ENCODE measurements at regions not wholly inside any gene's neighbourhood (a gene's known extent, or its start where the extent isn't known, plus 50 kb on each side); places are given as distances from the start of the nearest gene placed in this dataset.

GRCh38 chr1:9427388-9427787 lies 111.9 kb upstream of the SLC25A33 start:
- H4K20me1 ChIP-seq (ENCODE audit: insufficient read depth) = no peaks in the 10 kb centered on the region
- H3K4me3 ChIP-seq (IDR thresholded peaks at IDR 0.05; ENCODE audit: insufficient read depth, low read depth, low read length) = no peak overlapping the region
- H3K27ac ChIP-seq = peak overlapping the region; percentile 90
- H3K4me1 ChIP-seq (ENCODE audit: low read depth, poor library complexity, severe bottlenecking) = peaks cover 65% of the 10 kb centered on the region
- no peaks in the 10 kb centered on the region for H3K27me3 ChIP-seq (ENCODE audit: insufficient read depth, low read depth)
- no peak for TF ChIP-seq CTCF (conservative IDR thresholded peaks at IDR 0.05; ENCODE audit: low read depth, low read length)
- H3K4me2 ChIP-seq = peak overlapping the region; percentile 87
- peak overlapping the region; percentile 44; the same call in 1 of the 2 replicates for H3K9ac ChIP-seq
- no peak overlapping the region for H2AFZ ChIP-seq (ENCODE audit: low read depth)
- H3K36me3 ChIP-seq (ENCODE audit: insufficient read depth) = no peaks in the 10 kb centered on the region
- H3K79me2 ChIP-seq (ENCODE audit: insufficient read depth, low read depth) = no peaks in the 10 kb centered on the region

DNA sequence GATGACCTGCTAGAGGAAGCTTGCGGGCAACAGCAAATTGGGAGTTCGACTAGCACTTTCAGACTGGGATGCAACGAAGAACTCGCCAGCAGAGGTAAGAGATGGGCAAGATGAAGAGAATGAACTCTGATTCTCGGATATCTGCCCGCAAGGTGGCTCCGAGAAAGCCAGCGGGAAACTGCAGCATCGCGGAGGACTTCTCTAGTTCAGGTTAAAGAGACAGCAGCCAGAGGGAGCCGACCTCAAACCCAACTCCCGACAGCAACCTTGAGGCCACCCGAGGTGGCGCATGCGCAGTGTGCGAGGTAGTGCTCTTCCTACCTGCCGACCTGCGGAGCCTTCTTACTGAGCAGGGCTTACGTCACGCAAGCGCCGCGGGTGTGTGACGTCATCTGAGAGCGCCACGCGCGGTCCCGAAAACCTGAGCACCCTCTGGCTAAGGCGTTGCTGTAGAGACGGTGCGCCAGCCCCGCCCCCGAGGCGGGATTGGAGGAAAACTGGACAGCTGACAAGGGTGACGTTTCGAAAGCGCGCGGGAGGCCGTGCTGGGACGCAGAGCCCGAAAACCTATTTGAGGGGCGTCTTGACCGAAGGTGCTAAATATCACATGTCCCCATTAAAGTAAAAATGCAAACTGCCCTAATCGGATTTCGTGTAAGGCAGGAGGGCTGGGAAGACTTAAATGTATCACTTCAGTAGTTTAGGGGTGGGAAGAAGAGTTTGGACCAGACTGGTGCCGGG lies 110.5 kb upstream of the SLC25A33 start:
- no peaks in the 10 kb centered on the region for H4K20me1 ChIP-seq (ENCODE audit: insufficient read depth)
- H3K27me3 ChIP-seq (ENCODE audit: insufficient read depth, low read depth) = no peaks in the 10 kb centered on the region
- peak overlapping the region; percentile 16; the same call in 1 of the 2 replicates for H3K9ac ChIP-seq
- H3K36me3 ChIP-seq (ENCODE audit: insufficient read depth) = no peaks in the 10 kb centered on the region
- TF ChIP-seq CTCF (conservative IDR thresholded peaks at IDR 0.05; ENCODE audit: low read depth, low read length) = no peak
- no peaks in the 10 kb centered on the region for H3K79me2 ChIP-seq (ENCODE audit: insufficient read depth, low read depth)
- H3K4me1 ChIP-seq (ENCODE audit: low read depth, poor library complexity, severe bottlenecking) = peaks cover 53% of the 10 kb centered on the region
- H3K27ac ChIP-seq = peak overlapping the region; percentile 90
- H2AFZ ChIP-seq (ENCODE audit: low read depth) = peak overlapping the region; percentile 56
- peak overlapping the region; percentile 87 for H3K4me2 ChIP-seq
- H3K4me3 ChIP-seq (IDR thresholded peaks at IDR 0.05; ENCODE audit: insufficient read depth, low read depth, low read length) = peak overlapping the region; percentile 95

DNA sequence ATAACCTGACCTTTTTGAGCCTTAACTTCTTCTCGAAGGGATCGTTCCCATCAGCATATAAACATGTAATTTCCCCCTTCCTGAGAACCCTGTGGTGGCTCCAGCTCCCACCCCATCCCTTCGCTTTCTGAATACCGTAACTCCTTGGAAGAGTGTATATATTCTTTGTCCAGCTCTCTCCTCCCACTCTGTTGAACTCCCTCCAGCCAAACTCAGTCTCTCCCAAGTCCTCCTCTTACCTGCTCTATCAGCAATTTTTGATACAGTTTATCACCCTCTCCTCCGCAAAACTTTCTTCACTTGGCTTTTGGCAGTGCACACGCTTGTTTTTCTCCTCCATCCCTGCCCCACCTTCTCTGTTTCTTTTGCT lies 109.9 kb upstream of the SLC25A33 start:
- Histone ChIP-seq H3K27me3 (ENCODE audit: insufficient read depth, low read depth) (no peaks in the 10 kb centered on the region), H3K27ac (peak overlapping the region; percentile 12; the same call in 1 of the 2 replicates), H3K4me2 (peak overlapping the region; percentile 66), H3K36me3 (ENCODE audit: insufficient read depth) (no peaks in the 10 kb centered on the region), H3K4me3 (IDR thresholded peaks at IDR 0.05; ENCODE audit: insufficient read depth, low read depth, low read length) (peak overlapping the region; percentile 95), H3K79me2 (ENCODE audit: insufficient read depth, low read depth) (no peaks in the 10 kb centered on the region), H3K9ac (peak overlapping the region; percentile 16; the same call in 1 of the 2 replicates), H2AFZ (ENCODE audit: low read depth) (peak overlapping the region; percentile 56), H4K20me1 (ENCODE audit: insufficient read depth) (no peaks in the 10 kb centered on the region), H3K4me1 (ENCODE audit: low read depth, poor library complexity, severe bottlenecking) (peaks cover 47% of the 10 kb centered on the region)
- TF ChIP-seq CTCF (conservative IDR thresholded peaks at IDR 0.05; ENCODE audit: low read depth, low read length) = no peak

DNA sequence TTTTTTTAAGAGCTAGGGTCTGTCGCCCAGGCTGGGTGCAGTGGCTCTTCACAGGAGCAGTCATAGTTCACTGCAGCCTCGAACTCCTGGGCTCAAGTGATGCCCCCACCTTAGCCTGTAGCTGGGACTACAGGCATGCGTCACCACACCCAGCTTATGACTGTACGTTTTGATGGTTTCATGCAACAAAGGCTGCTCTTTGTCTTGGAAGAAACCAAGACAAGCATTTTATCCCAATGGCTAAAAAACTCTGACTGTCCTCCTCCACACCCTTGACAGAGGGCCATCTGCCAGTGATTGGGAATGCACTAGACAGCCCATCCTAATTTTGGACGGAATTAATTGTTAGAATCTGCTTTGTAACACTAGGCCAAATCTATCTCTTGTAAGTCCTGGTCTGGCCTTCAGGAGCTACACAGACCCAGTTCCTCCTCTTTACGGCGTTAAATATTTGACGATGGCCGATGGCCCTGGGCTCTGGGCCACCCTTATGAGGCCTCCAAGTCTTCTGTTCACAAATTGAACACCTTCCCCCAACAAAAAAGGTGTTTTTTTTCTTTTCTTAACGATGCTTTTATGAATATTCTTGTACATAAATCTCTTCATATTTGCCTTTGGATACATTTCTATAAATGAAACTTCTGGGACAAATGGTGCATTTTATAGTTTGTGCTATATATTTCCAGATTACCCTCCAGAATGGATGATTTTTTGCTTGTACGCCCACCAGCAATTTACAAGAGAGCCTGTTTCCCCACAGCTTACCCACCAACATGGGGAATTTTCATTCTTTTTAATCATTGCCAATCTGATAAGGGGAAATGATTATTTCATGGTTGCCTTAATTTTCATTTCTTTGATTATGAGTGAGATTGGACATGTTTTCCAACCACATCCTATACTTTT lies 104.8 kb upstream of the SLC25A33 start:
- H3K79me2 ChIP-seq (ENCODE audit: insufficient read depth, low read depth) = no peaks in the 10 kb centered on the region
- H3K4me3 ChIP-seq (IDR thresholded peaks at IDR 0.05; ENCODE audit: insufficient read depth, low read depth, low read length) = no peak overlapping the region
- no peak for TF ChIP-seq CTCF (conservative IDR thresholded peaks at IDR 0.05; ENCODE audit: low read depth, low read length)
- no peaks in the 10 kb centered on the region for H3K36me3 ChIP-seq (ENCODE audit: insufficient read depth)
- no peak overlapping the region for H3K9ac ChIP-seq
- no peaks in the 10 kb centered on the region for H4K20me1 ChIP-seq (ENCODE audit: insufficient read depth)
- H3K4me1 ChIP-seq (ENCODE audit: low read depth, poor library complexity, severe bottlenecking) = peaks cover 4% of the 10 kb centered on the region
- H3K27me3 ChIP-seq (ENCODE audit: insufficient read depth, low read depth) = no peaks in the 10 kb centered on the region
- no peak overlapping the region for H2AFZ ChIP-seq (ENCODE audit: low read depth)
- H3K4me2 ChIP-seq = no peak overlapping the region
- no peak overlapping the region for H3K27ac ChIP-seq

All from KMS-11 (cell line).